Fibroblast of mammary gland (primary cell): ENCODE measurements at regions not wholly inside any gene's neighbourhood (a gene's known extent, or its start where the extent isn't known, plus 50 kb on each side); places are given as distances from the start of the nearest gene placed in this dataset.

Experiments
- DNase-seq: peaks from one replicate; pipeline ENCODE4 v3.0.0-alpha.2; 2010; ENCODE audit warnings: low read depth
- H3K4me3 ChIP-seq: 2 replicates; pipeline ENCODE4 v1.5.1; 2011; ENCODE audit warnings: low read depth, mild to moderate bottlenecking, low read length, moderate library complexity; ENCODE audit not compliant: control insufficient read depth
- TF ChIP-seq, protein P1 (sequence below): conservative IDR thresholded peaks from 2 replicates; pipeline ENCODE4 v1.5.1; 2011; ENCODE audit warnings: low read depth, low read length, inconsistent platforms; ENCODE audit not compliant: control insufficient read depth, insufficient read depth

DNA sequence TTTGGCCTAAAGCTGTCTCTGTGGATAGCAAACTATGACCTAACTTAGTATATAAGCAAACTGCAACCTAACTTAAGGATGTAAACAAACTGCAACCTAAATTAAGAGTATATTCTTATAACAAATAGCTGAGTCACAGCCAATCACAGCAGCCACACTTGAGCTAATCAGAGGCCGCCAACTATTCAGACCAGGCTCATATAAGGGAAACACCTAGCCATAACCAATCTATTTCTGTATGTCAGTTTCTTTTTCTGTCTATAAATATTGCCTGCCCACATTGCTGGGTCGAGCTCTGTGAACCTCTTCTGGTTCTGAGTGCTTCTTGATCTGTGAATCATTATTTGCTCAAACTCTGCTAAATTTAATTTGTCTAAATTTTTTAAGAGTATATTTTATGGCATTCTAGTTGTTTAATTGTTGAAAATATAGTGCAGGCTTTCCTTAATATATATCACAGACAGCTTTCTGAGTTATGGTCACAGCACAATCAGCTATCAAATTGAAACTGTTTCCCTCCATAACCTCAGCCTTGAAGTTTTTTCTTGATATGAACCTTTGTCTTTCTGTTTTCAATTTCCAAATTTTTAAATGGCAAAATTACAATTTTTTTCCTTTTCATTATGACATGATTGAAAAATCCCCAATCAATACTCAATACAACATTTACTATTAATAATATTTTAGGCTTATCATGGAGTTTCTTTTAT is 327.1 kb upstream of the NUDT12 start:
- TF ChIP-seq, protein P1, sequence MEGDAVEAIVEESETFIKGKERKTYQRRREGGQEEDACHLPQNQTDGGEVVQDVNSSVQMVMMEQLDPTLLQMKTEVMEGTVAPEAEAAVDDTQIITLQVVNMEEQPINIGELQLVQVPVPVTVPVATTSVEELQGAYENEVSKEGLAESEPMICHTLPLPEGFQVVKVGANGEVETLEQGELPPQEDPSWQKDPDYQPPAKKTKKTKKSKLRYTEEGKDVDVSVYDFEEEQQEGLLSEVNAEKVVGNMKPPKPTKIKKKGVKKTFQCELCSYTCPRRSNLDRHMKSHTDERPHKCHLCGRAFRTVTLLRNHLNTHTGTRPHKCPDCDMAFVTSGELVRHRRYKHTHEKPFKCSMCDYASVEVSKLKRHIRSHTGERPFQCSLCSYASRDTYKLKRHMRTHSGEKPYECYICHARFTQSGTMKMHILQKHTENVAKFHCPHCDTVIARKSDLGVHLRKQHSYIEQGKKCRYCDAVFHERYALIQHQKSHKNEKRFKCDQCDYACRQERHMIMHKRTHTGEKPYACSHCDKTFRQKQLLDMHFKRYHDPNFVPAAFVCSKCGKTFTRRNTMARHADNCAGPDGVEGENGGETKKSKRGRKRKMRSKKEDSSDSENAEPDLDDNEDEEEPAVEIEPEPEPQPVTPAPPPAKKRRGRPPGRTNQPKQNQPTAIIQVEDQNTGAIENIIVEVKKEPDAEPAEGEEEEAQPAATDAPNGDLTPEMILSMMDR = no peak
- no peak overlapping the region for H3K4me3 ChIP-seq
- DNase-seq = no peak

DNA sequence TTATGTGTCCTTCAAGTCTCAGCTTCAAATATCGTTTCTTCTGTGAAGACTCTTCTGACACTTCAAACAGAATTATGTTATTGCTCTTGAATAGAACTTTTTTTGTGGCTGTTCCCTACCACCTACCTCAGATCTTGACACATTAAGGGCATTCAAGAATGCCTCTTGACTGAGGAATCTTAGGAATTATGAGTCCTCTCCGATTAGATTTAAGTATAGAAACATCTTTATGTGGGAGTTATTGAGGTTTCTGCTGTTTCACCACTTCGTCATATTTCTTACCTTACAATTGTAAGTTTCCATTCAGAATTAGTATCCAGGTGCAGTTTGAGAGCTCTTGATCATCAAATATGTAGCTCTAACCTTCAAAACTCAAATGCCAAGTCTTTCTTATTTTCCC is 324.2 kb upstream of the NUDT12 start:
- no peak for DNase-seq
- H3K4me3 ChIP-seq = no peak overlapping the region
- TF ChIP-seq, protein P1 = no peak

DNA sequence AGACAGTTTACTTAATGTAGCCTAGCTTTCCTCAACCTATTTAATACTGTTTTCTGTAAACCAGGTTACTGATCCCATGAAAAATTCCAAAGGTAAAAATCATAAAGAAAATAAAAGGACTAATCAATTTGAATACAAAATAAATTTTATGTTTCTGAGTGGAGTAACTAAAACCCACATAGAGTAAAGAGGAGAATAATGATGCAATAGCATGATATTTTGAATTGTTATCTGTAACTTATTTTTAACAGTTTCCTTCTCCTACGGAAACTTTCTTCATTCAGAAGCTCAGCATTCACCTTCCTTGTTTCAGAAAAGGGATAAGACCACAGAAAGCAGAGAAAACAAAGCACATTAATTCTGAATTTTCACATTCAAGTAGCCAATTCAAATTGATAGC is 320.6 kb upstream of the NUDT12 start:
- DNase-seq = no peak
- TF ChIP-seq, protein P1 = no peak

DNA sequence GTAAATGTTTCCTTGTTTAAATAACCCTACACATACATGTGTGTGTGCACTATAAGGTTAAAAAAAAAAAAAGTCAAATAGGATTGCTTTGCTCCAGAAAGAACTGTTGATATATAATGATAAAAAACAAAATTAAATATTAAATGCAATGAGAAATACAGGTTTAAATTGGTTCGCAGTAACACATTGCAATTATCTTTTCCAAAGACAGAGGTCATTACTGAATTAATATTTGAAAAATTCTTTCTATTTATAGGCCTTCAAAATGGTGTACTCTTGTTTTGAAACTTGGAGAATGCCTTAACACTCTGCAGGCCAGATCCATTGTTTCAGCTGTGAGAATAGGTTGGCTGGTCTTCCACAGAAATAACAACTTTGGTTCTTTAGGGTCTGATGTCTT is 319.0 kb upstream of the NUDT12 start:
- TF ChIP-seq, protein P1 = no peak
- H3K4me3 ChIP-seq = no peak overlapping the region
- DNase-seq = no peak

More for the DNA sequence above, 320.6 kb upstream of the NUDT12 start:
- no peak overlapping the region for H3K4me3 ChIP-seq

DNA sequence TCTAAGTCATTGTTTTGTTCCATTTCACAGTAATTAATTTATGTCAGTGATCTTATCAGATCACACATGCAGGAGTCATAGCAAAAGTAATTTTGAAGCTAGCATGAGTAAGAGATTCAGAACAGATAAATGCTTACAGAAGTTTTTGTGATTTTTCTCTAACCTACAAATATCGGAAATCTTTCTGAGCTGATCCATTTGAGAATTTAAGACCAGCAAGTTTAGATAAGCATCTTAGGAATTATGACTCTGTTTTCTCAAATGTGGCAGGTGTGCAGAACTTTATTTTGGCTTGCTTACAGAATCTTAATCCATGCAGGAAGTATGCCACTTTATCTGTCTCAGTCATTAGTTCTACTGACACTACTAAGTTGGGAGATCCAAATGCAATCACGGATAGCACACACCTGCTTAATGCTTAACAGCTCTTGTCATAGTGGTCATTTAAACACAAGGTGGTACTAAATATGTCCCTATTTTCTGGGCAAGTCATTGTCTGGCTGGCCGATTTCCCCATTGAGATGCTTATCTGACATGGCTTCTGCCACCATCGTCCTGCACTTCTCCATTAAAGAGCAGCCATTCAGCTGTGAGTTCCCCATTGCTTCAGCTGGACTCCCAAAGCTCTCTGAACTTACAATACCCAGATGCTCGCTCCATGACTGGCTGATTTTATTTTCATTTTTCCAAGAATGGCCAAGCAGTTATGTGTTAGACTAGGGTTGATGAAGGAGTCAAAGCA is 305.4 kb upstream of the NUDT12 start:
- no peak for DNase-seq
- H3K4me3 ChIP-seq = no peak overlapping the region
- TF ChIP-seq, protein P1 = no peak

DNA sequence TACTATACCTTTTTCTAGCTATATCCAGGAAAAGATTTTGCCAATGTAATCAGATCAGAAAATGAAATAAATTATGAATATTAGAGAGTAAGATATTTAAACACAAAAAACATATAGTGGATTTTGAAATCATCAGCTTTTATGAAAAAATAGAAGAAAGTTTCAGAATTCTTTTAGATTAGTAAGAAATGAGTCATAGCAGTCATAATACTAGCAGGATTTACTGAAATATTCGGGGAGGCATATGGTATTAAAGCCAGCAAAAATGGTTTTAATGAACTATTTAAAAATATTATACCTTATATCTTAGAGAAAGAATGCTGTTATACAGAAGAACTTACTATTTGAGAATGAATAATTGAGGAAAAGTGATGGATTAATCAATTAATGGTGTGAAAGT is 303.6 kb upstream of the NUDT12 start:
- no peak overlapping the region for H3K4me3 ChIP-seq
- TF ChIP-seq, protein P1 = no peak
- DNase-seq = no peak

DNA sequence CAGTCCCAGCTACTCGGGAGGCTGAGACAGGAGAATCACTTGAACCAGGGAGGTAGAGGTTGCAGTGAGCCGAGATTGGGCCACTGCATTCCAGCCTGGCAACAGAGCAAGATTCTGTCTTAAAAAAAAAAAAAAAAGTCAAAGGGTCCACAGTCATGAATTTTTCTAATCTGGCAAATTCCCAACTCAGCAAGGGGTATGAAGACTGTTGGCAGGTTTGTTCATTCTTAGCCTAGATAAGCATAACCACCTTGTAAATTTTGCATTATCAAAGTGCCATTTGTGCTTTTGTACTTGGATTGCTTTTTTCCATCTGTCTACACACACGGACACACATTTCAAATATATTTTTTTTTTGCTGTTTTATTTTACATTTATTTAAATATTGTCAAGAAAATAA is 299.8 kb upstream of the NUDT12 start:
- DNase-seq = no peak
- H3K4me3 ChIP-seq = no peak overlapping the region
- TF ChIP-seq, protein P1 = no peak
